Mucosa of descending colon (tissue), 3 donors: ENCODE measurements at regions not wholly inside any gene's neighbourhood (a gene's known extent, or its start where the extent isn't known, plus 50 kb on each side); places are given as distances from the start of the nearest gene placed in this dataset.

Source experiments
- ATAC-seq: fragments of 200-7000 bp; cut with Tn5 transposase; one replicate; pipeline ENCODE4 v1.9.1; 2020; ENCODE audit warnings: mild to moderate bottlenecking, moderate library complexity
- DNase-seq, 3 donors: peaks; one replicate each; pipeline ENCODE4 v3.0.0-alpha.2; 2020
- H3K36me3 ChIP-seq: fragments of 200-600 bp; one replicate; pipeline ENCODE4 v1.8.0; 2021; ENCODE audit warnings: low read depth, mild to moderate bottlenecking
- H3K4me1 ChIP-seq: fragments of 200-600 bp; one replicate; pipeline ENCODE4 v1.8.0; 2021; ENCODE audit warnings: low read depth, mild to moderate bottlenecking
- H3K4me3 ChIP-seq: fragments of 200-600 bp; one replicate; pipeline ENCODE4 v1.8.0; 2021; ENCODE audit warnings: mild to moderate bottlenecking
- H3K9me3 ChIP-seq: fragments of 200-600 bp; one replicate; pipeline ENCODE4 v1.8.0; 2021; ENCODE audit warnings: mild to moderate bottlenecking
- CTCF ChIP-seq: fragments of 200-600 bp; IDR thresholded peaks from one replicate; pipeline ENCODE4 v1.8.0; 2022; ENCODE audit warnings: antibody characterized with exemption, mild to moderate bottlenecking
- intact Hi-C, 2 donors: fragments of 100-400 bp; cut with DNase I in 1 of 2; cut with micrococcal nuclease in 1 of 2; formaldehyde crosslinking; loops; one replicate each; pipeline versions ENCODE4 v1.11.0 to v1.11.1; 2022; cut with DNase I, micrococcal nuclease
- donor health status: DM: no; HTN: no; CAD: no; lungs with moderate emphysema.
- donor health status: DM: no; HTN: no; CAD: no.
- donor health status: DM: no; HTN: yes; CAD: no.

DNA sequence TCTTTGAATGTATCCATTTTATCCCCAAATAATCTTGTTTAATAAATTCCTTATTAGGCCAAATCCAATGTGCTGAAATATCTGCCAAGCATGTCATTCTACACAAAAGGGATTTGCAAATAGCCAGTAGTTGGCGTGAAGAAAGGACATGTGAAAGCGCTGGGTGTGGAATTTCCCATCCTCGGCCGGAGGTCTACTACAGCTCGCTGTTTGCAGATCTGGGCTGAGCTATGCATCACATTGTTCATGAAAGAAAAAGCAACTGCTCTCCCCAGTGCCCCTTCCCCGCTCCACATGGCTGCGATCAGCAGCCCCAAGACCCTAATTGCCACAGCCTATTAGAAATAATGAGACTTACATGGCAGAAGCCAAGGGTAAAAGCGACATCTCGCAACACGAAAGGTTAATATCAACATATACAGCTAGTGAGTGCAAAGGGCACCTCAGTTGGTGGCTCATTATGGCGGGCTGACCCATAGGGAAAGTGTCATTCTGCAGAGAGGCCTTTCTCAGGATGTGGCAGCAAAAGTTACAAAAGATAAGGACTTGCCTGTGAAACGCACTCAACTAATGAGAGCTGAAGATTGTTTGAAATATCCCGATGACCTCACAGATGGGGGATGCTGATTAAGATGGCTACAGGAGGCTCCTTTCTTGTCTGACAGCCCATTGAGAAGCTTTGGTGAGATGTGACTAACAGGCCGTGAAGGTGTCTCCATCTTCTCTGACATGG is 126.9 kb upstream of the CYP1B1 start:
- Histone ChIP-seq H3K4me3 (no peak overlapping the region), H3K4me1 (no peaks in the 10 kb centered on the region), H3K36me3 (no peaks in the 10 kb centered on the region), H3K9me3 (no peaks in the 10 kb centered on the region)
- DNase-seq (no peak), ATAC-seq (no peak)
- intact Hi-C loops: no loop called here
- no peak for TF ChIP-seq CTCF

DNA sequence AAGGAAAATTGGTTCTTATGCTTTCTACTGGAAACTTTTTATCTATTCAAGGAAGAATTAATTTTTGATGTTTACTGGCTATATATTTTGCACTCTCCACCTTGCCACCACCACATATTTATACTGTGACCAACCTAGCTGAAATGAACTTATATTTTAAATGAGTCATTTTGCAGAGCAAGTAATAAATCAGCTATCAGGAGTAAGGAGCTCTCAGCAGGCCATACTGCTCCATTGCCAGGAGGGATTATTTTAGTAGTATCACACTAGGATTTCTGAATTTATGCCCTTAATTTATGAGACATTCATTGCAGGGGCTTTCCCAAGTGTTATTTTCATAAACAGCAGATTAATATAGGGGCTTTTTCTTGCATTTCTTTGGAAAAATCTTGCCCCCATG is 125.8 kb upstream of the CYP1B1 start:
- no peaks in the 10 kb centered on the region for H3K9me3 ChIP-seq
- H3K36me3 ChIP-seq: no peaks in the 10 kb centered on the region
- DNase-seq: no peak
- intact Hi-C loops: no loop called here
- TF ChIP-seq CTCF: no peak
- H3K4me1 ChIP-seq: no peaks in the 10 kb centered on the region
- no peak for ATAC-seq
- no peak overlapping the region for H3K4me3 ChIP-seq

- no peaks in the 10 kb centered on the region for H3K4me1 ChIP-seq
- TF ChIP-seq CTCF: no peak
- no peaks in the 10 kb centered on the region for H3K36me3 ChIP-seq
- DNase-seq: no peak
- no peaks in the 10 kb centered on the region for H3K9me3 ChIP-seq
- no peak overlapping the region for H3K4me3 ChIP-seq
- no peak for ATAC-seq
- intact Hi-C loops: no loop called here
These were observed 124.6 kb upstream of the CYP1B1 start for GRCh38 chr2:38200598-38200997.

GRCh38 chr2:38199127-38199526 is 123.2 kb upstream of the CYP1B1 start:
- no peaks in the 10 kb centered on the region for H3K9me3 ChIP-seq
- H3K4me3 ChIP-seq: no peak overlapping the region
- no peak for TF ChIP-seq CTCF
- ATAC-seq (peak; percentile 39), DNase-seq (no peak)
- intact Hi-C loops: no loop called here
- no peaks in the 10 kb centered on the region for H3K36me3 ChIP-seq
- H3K4me1 ChIP-seq: no peaks in the 10 kb centered on the region

DNA sequence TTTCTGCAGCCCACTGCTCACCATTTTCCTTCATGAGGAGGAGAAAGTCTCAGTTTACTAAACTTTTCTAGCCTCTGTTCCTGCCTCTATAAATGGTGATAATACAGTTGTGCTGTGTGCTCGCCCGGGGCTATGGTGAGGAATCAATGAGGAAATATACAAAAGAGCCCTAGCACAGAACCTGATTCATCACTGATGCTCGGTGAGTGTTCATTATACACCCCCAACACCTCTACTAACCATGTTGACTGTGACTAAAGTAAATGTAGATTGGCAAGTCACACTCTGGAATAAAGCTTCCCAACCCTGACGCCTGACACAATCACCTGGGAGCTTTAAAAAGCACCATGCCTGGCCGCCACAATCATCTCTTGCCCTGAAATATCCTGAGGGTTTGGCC is 118.8 kb upstream of the CYP1B1 start:
- intact Hi-C loops: no loop called here
- H3K4me3 ChIP-seq: no peak overlapping the region
- no peaks in the 10 kb centered on the region for H3K4me1 ChIP-seq
- no peaks in the 10 kb centered on the region for H3K9me3 ChIP-seq
- TF ChIP-seq CTCF: no peak
- DNase-seq (no peak), ATAC-seq (no peak)
- H3K36me3 ChIP-seq: no peaks in the 10 kb centered on the region

DNA sequence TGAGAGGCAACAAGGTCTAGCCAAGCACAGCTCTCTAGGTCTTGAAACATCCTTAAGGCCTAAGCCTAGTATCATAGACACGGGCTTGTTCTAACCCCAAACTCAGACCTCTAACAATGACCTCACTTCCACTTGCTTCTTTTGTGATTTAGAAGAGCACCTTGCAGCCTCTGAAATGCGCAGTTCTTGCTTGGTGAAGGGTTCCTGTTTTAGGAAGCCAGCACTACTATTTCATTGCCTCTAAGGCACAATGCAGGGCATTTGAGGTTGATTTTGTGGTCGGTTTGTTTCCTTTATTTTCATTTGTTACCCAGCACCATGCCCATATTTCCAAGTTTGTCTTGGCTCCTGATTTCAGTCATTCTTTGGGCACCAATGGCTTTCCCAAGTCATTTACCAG is 117.0 kb upstream of the CYP1B1 start:
- ATAC-seq: no peak
- no peaks in the 10 kb centered on the region for H3K9me3 ChIP-seq
- H3K4me1 ChIP-seq: no peaks in the 10 kb centered on the region
- no peaks in the 10 kb centered on the region for H3K36me3 ChIP-seq
- intact Hi-C loops: no loop called here
- no peak overlapping the region for H3K4me3 ChIP-seq
- no peak for TF ChIP-seq CTCF
- DNase-seq: no peak
